ENCODE measurements at regions not wholly inside any gene's neighbourhood (a gene's known extent, or its start where the extent isn't known, plus 50 kb on each side); places are given as distances from the start of the nearest gene placed in this dataset.

DNA sequence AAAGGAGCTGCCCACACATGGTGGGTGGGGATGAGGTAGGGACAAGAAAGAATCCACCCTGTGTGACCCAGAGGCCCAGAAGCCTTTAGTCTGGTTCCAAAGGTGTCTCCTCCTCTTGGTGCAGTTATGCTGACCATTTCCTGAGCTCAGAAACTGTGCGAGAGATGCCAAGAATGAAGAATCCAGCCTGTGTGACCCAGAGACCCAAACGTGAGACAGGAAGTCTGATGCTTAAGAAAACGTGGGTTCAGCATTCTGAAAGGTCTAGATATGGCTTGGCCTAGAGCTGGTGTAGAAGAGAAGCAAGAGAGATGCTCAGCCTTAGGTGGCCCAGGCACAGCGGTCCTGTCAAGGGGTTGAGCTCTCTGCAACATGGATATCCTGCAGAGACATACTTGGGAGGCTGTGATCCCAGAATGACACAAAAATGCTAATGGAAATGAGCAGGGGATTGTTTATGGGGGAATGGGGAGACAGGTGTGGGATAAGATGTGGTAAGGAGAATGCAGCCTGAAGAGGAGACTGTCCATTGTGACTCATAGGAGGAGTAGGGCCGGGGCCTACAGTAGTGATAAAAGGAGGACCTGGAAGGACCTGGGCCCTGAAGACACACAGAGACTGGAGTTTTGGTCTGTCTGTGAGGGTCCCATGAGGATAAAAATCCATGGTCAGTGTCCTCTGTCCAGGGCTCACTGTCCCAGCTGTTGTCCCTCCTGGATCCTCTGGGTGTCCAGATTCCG lies 79.0 kb downstream of the ZNF280B start:
- in situ Hi-C loops (cut with MboI; ENCODE audit: low pct_ligation_motif_present in 1 of 4, low pct_unique_long_range_greater_than_20kb in 1 of 4, low sequenced_read_pairs in 3 of 4) = no loop called here
- DNase-seq = no peak
- Histone ChIP-seq H3K27ac (no peak overlapping the region), H3K4me3 (no peak overlapping the region), H3K27me3 (peaks cover 6% of the 10 kb centered on the region), H3K4me1 (no peaks in the 10 kb centered on the region), H3K9me3 (no peaks in the 10 kb centered on the region), H3K36me3 (no peaks in the 10 kb centered on the region)
- TF ChIP-seq, protein P1, sequence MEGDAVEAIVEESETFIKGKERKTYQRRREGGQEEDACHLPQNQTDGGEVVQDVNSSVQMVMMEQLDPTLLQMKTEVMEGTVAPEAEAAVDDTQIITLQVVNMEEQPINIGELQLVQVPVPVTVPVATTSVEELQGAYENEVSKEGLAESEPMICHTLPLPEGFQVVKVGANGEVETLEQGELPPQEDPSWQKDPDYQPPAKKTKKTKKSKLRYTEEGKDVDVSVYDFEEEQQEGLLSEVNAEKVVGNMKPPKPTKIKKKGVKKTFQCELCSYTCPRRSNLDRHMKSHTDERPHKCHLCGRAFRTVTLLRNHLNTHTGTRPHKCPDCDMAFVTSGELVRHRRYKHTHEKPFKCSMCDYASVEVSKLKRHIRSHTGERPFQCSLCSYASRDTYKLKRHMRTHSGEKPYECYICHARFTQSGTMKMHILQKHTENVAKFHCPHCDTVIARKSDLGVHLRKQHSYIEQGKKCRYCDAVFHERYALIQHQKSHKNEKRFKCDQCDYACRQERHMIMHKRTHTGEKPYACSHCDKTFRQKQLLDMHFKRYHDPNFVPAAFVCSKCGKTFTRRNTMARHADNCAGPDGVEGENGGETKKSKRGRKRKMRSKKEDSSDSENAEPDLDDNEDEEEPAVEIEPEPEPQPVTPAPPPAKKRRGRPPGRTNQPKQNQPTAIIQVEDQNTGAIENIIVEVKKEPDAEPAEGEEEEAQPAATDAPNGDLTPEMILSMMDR (IDR thresholded peaks at IDR 0.05) = no peak
- TF ChIP-seq EP300 (IDR thresholded peaks at IDR 0.05; ENCODE audit: low read depth) (no peak), POLR2A (IDR thresholded peaks at IDR 0.05) (no peak), POLR2AphosphoS5 (IDR thresholded peaks at IDR 0.05) (no peak)
- intact Hi-C loops (cut with DNase I; ENCODE audit: low total_unique reads) = no loop called here
- 62 to 67% methylated on average over 5 to 6 of the region's 6 CpGs for WGBS, 2 donors (ENCODE audit: low coverage in 1 of 2)

DNA sequence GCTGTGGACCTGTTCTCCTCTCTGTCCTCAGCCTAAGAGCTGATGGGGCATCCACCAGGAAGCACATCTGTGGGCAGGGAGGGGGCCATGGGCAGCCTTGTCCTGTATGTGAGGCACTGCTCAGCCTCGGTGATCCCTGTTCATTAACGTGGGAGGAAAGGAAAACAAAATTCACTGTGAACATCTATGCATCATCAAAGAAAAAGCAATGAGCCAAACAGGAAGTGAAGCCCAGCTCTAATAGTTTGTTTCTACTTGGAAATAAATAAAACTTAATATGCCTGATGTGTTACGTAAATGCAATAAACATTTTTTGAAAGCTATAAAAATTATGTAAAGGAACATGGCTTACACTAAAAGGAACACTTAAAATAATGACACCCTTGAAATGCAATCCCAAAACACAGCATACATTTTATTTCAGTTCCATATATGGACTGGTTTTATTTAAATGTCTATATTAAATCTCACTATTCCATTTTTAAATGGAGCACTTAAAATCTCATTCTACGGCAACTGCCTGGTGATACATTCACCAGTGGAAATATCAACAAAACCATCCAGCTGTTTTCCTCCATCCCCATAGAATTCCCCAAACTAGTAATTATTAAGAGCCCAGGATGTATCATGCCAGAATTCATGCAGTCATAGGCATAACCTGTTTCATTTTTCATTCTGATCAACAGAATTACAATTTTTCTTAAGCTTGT lies 78.3 kb downstream of the ZNF280B start:
- H3K36me3 ChIP-seq = no peaks in the 10 kb centered on the region
- no peaks in the 10 kb centered on the region for H3K4me1 ChIP-seq
- TF ChIP-seq, protein P1 (IDR thresholded peaks at IDR 0.05) = no peak
- TF ChIP-seq EP300 (IDR thresholded peaks at IDR 0.05; ENCODE audit: low read depth) (no peak), POLR2A (IDR thresholded peaks at IDR 0.05) (no peak)
- in situ Hi-C loops (cut with MboI; ENCODE audit: low pct_ligation_motif_present in 1 of 4, low pct_unique_long_range_greater_than_20kb in 1 of 4, low sequenced_read_pairs in 3 of 4) = no loop called here
- H3K4me3 ChIP-seq = no peak overlapping the region
- no peak for DNase-seq
- H3K27me3 ChIP-seq = peaks cover under 1% of the 10 kb centered on the region
- no peak overlapping the region for H3K27ac ChIP-seq
- intact Hi-C loops (cut with DNase I; ENCODE audit: low total_unique reads) = no loop called here
- WGBS, 2 donors (ENCODE audit: low coverage in 1 of 2) = 58 to 65% methylated on average over 2 to 4 of the region's 4 CpGs
- no peaks in the 10 kb centered on the region for H3K9me3 ChIP-seq

DNA sequence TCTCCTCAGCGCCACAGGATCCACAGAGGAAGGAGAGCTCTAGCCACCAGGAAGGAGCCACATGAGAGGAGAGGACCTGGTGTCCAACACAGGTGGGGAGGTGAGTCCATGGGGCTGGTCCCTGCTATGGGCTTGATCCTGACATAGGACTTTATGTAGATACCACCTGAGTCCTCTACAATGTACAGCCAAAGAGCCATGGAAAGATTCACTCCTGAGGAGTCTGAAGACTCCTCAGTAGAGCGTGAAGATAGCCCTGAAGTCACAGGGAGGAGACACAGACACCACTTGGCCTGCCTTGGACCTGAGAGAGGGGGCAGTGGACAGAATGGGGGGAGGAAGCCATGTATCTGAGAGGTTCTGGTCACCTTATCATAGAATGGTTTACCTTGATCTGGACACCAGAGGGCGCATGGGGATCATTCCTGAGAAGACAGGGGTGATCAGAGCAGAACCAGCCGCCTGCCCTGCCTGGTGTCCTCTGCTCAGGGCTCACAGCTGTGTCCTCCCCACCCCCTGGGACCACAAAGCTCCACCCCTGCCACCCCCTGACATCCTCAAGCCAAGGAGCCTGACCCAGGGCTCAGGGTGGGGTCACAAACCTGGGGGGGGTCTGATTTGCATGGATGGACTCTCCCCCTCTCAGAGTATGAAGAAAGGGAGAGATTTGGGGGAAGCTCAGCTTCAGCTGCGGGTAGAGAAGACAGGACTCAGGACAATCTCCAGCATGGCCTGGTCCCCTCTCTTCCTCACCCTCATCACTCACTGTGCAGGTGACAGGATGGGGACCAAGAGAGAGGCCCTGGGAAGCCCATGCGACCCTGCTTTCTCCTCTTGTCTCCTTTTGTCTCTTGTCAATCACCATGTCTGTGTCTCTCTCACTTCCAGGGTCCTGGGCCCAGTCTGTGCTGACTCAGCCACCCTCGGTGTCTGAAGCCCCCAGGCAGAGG lies 77.0 kb downstream of the ZNF280B start:
- DNase-seq = peak; percentile 72
- H3K9me3 ChIP-seq = no peaks in the 10 kb centered on the region
- H3K4me3 ChIP-seq = no peak overlapping the region
- peaks cover 4% of the 10 kb centered on the region for H3K27me3 ChIP-seq
- H3K27ac ChIP-seq = no peak overlapping the region
- intact Hi-C loops (cut with DNase I; ENCODE audit: low total_unique reads) = no loop called here
- H3K4me1 ChIP-seq = no peaks in the 10 kb centered on the region
- 30 to 50% methylated on average over 2 to 7 of the region's 7 CpGs for WGBS, 2 donors (ENCODE audit: low coverage in 1 of 2)
- in situ Hi-C loops (cut with MboI; ENCODE audit: low pct_ligation_motif_present in 1 of 4, low pct_unique_long_range_greater_than_20kb in 1 of 4, low sequenced_read_pairs in 3 of 4) = no loop called here
- TF ChIP-seq POLR2AphosphoS5 (IDR thresholded peaks at IDR 0.05) (no peak), POLR2A (IDR thresholded peaks at IDR 0.05) (no peak), EP300 (IDR thresholded peaks at IDR 0.05; ENCODE audit: low read depth) (no peak)
- TF ChIP-seq, protein P1 (IDR thresholded peaks at IDR 0.05) = peak; percentile 44 to 61 (median 51)
- no peaks in the 10 kb centered on the region for H3K36me3 ChIP-seq

DNA sequence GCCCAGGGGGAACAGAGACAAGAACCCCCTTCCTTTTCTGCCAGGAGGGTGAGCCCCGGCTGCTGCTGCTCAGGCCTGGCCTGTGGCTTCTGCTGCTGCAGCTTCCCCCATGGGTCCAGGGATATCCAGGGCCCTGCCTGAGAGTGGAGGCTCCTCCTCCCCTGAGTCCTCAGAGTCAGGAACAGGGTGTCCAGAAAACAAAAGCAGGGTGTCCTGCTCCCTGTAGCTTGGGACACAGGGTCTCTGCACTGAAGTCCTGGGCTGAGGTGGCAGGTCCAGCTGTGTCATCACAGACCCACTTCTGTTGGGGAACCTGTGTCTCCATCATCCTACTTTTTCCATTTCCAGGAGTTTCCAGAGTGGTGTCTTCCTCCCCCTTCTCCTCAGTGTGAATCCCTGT lies 76.1 kb downstream of the ZNF280B start:
- H3K27me3 ChIP-seq = peaks cover 10% of the 10 kb centered on the region
- in situ Hi-C loops (cut with MboI; ENCODE audit: low pct_ligation_motif_present in 1 of 4, low pct_unique_long_range_greater_than_20kb in 1 of 4, low sequenced_read_pairs in 3 of 4) (no loop called here), intact Hi-C loops (cut with DNase I; ENCODE audit: low total_unique reads) (no loop called here)
- H3K4me1 ChIP-seq = no peaks in the 10 kb centered on the region
- H3K27ac ChIP-seq = no peak overlapping the region
- WGBS, 2 donors (ENCODE audit: low coverage in 1 of 2) = 80% methylated on average over 1 of the region's 1 CpG; no CpG with 5 or more reads in 1 of the 2 donors
- DNase-seq = no peak
- TF ChIP-seq POLR2A (IDR thresholded peaks at IDR 0.05) (no peak), EP300 (IDR thresholded peaks at IDR 0.05; ENCODE audit: low read depth) (no peak)
- TF ChIP-seq, protein P1 (IDR thresholded peaks at IDR 0.05) = no peak
- no peak overlapping the region for H3K4me3 ChIP-seq
- no peaks in the 10 kb centered on the region for H3K36me3 ChIP-seq
- H3K9me3 ChIP-seq = no peaks in the 10 kb centered on the region

Data from transverse colon (tissue), 4 donors.